Ammon's horn (tissue), 1 donor: ENCODE measurements at regions not wholly inside any gene's neighbourhood (a gene's known extent, or its start where the extent isn't known, plus 50 kb on each side); places are given as distances from the start of the nearest gene placed in this dataset.

Experiments used
- DNase-seq: peaks from one replicate; pipeline ENCODE4 v3.0.0-alpha.2; 2016; ENCODE audit warnings: low spot score

- no peak for DNase-seq
These were observed 307.8 kb downstream of the GADD45G start for GRCh38 chr9:89912605-89912953.

GRCh38 chr9:89915187-89915586, 310.4 kb downstream of the GADD45G start:
- no peak for DNase-seq

GRCh38 chr9:89916001-89916597, 311.3 kb downstream of the GADD45G start:
- no peak for DNase-seq

GRCh38 chr9:89917861-89918260, 313.0 kb downstream of the GADD45G start:
- no peak for DNase-seq

GRCh38 chr9:89919171-89919681, 314.4 kb downstream of the GADD45G start:
- peak; percentile 40 for DNase-seq

GRCh38 chr9:89920131-89920530, 315.3 kb downstream of the GADD45G start:
- DNase-seq, result no peak

GRCh38 chr9:89920951-89921350, 316.1 kb downstream of the GADD45G start:
- DNase-seq, result peak; percentile 43

GRCh38 chr9:89922099-89922498, 317.3 kb downstream of the GADD45G start:
- DNase-seq, result no peak

- DNase-seq, result no peak
These were observed 318.4 kb downstream of the GADD45G start for GRCh38 chr9:89923174-89923573.

- DNase-seq, result no peak
These were observed 319.2 kb downstream of the GADD45G start for GRCh38 chr9:89923961-89924504.

- no peak for DNase-seq
These were observed 319.8 kb downstream of the GADD45G start for GRCh38 chr9:89924611-89925010.

GRCh38 chr9:89926167-89926566, 321.4 kb downstream of the GADD45G start:
- DNase-seq, result no peak

GRCh38 chr9:89926691-89927220, 321.9 kb downstream of the GADD45G start:
- no peak for DNase-seq

GRCh38 chr9:89928106-89928505, 323.3 kb downstream of the GADD45G start:
- DNase-seq, result no peak

GRCh38 chr9:89928521-89929275, 323.9 kb downstream of the GADD45G start:
- DNase-seq, result no peak

- no peak for DNase-seq
These were observed 324.5 kb downstream of the GADD45G start for GRCh38 chr9:89929315-89929672.

GRCh38 chr9:89929673-89930480, 325.1 kb downstream of the GADD45G start:
- peak; percentile 30 for DNase-seq

GRCh38 chr9:89933578-89933977, 328.8 kb downstream of the GADD45G start:
- no peak for DNase-seq

- no peak for DNase-seq
These were observed 330.3 kb downstream of the GADD45G start for GRCh38 chr9:89935115-89935514.

- no peak for DNase-seq
These were observed 331.0 kb downstream of the GADD45G start for GRCh38 chr9:89935801-89936200.

GRCh38 chr9:89937051-89937450, 332.2 kb downstream of the GADD45G start:
- DNase-seq, result no peak

- DNase-seq, result no peak
These were observed 334.4 kb downstream of the GADD45G start for GRCh38 chr9:89939181-89939580.
